22Rv1 (cell line): ENCODE measurements at regions not wholly inside any gene's neighbourhood (a gene's known extent, or its start where the extent isn't known, plus 50 kb on each side); places are given as distances from the start of the nearest gene placed in this dataset.

Experiments used
- CTCF ChIP-seq: fragments of 450-650 bp; IDR thresholded peaks from 2 replicates; pipeline ENCODE4 v1.5.1; 2017; ENCODE audit warnings: mild to moderate bottlenecking
- ZFX ChIP-seq: fragments of 450-650 bp; IDR thresholded peaks from 2 replicates; pipeline ENCODE4 v1.6.1; 2017; ENCODE audit warnings: antibody characterized with exemption, borderline replicate concordance

DNA sequence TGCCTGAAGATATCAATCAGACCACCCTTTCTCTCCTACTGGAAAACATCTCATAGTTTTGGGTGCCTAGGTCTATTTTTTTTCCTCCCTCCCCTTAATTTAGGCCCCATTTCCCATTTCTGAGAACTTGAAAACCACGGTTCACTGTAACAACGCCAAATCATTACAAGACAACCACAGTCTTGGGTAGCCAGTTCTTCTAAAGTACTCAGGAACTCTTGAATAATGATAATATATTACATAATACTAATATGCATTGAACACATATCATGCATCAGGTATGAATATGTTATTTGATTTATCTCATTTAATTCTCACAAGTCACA is 185.1 kb upstream of the ADO start:
- TF ChIP-seq CTCF: no peak
- TF ChIP-seq ZFX: no peak
